HG02588 (cell line): ENCODE measurements at regions not wholly inside any gene's neighbourhood (a gene's known extent, or its start where the extent isn't known, plus 50 kb on each side); places are given as distances from the start of the nearest gene placed in this dataset.

Experiments
- ATAC-seq: cut with Tn5 transposase; IDR thresholded peaks from one replicate; pipeline ENCODE4 v1.9.1; 2021; ENCODE audit warnings: mild to moderate bottlenecking, moderate library complexity; ENCODE audit not compliant: unreplicated experiment

DNA sequence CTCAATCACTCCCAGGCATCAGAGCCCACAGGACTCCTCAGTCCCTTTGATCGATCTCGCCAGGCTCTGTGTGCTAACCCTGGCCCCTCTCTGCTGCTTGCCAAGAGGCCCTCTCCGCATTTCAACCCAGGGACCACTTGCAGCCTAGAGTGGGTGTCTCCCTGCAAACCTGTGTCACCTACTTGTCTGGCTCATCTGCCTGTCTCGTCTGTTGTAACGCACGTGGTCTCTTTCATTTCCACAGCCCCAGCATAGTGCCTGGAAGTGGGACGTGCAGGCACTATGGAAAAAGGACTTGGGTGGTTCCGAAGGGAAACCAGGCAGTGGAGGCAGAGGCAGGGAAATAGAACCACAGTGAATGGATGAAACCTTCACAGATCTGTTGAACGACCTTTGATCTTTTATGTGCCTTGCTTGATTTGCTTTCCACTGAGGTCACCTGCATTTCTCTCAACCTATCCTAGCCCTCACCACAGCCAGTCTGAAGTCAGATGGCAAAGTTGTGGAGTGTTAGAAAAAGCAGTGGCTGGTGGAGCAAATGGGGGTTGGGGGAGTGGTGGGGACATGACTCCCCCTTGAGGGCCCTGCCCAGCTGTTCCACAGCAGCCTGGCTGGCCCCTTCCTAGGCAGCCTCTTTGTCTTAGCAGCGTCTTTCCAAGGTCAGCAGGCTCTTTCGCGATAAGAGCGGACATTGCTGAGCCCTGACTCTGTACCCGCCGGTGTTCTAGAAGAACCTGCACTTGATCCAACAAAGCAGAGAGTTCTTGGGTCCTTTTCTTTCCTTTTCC, 55.8 kb upstream of the TAGAP start:
- no peak for ATAC-seq

DNA sequence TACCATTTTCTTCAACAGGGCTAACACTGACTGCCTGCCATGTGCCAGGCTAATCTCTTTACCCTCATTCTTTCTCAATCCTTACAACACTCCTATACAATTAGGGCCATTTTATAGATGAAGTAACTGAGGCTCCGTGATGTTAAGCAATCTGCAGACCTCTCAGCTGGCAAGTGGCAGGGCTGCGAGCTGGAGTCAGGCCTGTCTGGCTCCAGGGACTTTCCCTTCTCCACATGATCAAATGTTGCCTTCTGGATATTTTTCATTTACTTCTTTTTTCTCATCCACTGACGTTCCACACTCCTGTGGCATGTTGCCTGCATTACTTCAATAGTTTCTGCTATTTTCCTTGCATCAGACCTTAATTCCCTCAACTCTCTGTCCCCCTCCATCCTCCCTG, 55.2 kb upstream of the TAGAP start:
- no peak for ATAC-seq

DNA sequence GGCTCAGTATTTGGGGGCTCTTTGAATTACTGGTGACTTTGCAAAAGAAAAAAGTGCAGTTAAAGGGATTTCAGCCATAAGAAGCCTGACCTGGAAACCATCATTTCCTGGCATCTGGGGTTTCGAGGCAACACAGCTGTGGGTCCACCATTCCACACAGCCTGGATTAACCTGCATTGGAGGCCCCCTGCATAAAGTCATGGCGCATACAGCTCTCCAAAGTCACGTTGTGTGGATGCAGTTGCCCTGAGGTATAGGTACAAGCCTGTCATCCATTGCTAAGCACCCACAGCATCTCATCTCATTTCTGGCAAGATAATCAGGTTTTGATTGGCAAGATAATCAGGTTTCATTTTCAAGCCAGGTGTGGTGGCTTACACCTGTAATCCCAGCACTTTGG, 54.5 kb upstream of the TAGAP start:
- ATAC-seq, result no peak

DNA sequence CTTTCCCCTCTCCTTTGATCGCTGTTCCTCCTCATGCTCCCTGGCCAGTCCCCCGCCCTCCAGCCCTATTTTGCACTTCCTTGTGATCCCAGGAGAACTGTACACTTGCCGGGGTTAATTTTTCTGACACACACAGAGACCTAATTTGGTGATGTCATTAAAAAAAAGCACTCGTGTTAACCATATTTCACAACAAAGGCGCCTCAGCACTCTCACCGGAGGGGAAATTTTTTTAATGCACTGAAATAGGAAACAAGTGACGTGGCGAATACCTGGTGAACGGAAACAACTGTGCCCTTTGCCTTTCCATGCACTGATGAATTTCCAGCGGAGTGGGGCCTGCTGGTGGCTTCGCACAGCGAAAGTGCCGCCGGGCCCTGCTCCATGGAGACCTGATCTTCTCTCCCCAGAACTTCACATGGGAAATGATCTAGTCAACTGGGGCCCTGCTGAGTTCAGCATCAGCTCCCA, 53.9 kb upstream of the TAGAP start:
- ATAC-seq, result no peak

DNA sequence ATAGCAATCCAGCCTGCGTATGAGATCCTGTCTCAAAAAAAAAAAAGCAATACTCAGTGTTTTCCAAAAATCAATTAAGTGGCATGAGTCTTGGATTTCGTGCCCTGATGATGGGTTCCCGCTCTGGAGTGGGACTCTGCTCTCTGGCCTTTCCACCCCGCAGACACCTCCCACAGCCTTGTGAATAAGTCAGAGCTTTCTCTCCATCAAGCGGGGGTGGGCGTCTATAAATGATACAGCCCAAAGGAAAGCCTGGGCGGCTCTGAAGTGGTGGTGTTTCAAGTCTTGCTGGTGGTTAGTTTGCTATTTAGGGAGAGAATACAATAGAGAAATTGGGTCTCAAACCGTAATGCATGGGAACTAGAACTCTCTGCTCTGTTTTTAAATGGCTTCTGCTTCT, 52.5 kb upstream of the TAGAP start:
- ATAC-seq, result no peak

DNA sequence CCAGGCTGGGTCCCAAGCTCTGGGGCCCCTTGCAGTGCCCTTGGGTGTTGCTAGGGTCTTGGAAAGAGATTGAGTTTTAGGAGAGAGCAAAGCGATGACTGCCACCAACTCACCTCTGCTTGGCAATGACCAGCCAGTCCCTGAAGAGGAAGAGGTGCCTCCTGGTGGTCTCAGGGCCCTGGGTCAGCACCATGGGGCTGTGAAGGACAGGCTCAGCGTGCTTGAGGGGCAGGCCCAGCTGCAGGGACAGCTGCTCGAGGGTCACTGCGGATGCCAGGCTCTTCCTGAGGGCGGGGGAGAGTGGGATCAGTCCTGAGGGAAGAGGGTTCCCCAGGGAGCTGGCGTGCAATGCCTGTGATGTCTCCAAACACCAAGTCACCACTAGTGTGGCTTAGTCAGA, 50.8 kb upstream of the TAGAP start:
- ATAC-seq, result no peak

DNA sequence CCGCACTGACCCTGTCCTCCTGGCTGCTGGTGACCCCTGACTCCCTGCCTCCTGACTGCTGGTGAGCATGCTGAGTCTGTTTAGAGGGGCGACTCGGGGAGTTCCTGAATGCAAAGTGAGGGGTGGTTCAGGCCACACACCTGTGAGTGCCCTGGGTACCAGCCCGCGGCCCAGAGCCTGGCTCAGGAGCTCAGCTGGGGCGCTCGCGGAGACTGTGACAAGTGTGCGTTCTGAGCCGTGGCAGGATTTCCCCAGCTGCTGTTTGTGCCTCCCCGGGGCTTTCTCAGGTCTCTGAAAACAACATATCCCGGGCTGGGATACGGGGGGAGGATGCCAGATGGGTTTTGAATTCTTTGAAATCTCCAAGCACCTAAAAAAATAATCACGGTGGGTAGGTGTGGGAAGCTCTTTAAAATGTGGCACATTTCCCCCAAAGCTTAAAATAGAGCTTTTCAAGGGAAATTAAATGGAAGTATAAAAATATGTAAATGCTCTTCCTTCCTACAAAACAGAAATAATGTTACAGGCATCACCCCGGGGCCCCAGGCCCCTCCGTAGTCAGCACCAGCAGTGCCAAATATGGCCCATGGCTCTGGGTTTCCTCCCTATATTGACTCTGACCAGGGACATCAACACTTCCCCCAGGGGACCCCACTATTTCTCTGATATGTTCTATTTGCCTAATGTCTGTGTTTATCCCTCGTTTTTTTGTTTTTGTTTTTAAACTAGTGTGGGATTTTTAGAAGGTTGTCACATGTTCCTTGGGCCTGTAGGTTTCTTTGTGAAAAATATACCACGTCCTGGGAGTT, 49.9 kb upstream of the TAGAP start:
- ATAC-seq, result peak; percentile 74
